ENCODE measurements at regions not wholly inside any gene's neighbourhood (a gene's known extent, or its start where the extent isn't known, plus 50 kb on each side); places are given as distances from the start of the nearest gene placed in this dataset.

GRCh38 chr18:39380866-39381265 lies 1815.3 kb upstream of the CELF4 start:
- 79 to 81% methylated on average over 9 of the region's 9 CpGs for WGBS, 2 donors
- intact Hi-C loops (cut with DNase I) = no loop called here
- H3K9me3 ChIP-seq = no peaks in the 10 kb centered on the region
- no peak overlapping the region for H3K4me3 ChIP-seq
- TF ChIP-seq POLR2AphosphoS5 (IDR thresholded peaks at IDR 0.05) (no peak), EP300 (IDR thresholded peaks at IDR 0.05) (no peak), CTCF (IDR thresholded peaks at IDR 0.05) (no peak), POLR2A (IDR thresholded peaks at IDR 0.05) (no peak)
- no peak for DNase-seq
- H3K36me3 ChIP-seq = no peaks in the 10 kb centered on the region
- H3K27me3 ChIP-seq = no peaks in the 10 kb centered on the region
- no peaks in the 10 kb centered on the region for H3K4me1 ChIP-seq
- H3K27ac ChIP-seq = no peak overlapping the region

GRCh38 chr18:39380186-39380725 lies 1814.7 kb upstream of the CELF4 start:
- 84 to 87% methylated on average over 3 of the region's 3 CpGs for WGBS, 2 donors
- H3K4me3 ChIP-seq = no peak overlapping the region
- no peak for TF ChIP-seq POLR2A (IDR thresholded peaks at IDR 0.05)
- no peak for TF ChIP-seq POLR2AphosphoS5 (IDR thresholded peaks at IDR 0.05)
- no peak for TF ChIP-seq EP300 (IDR thresholded peaks at IDR 0.05)
- TF ChIP-seq CTCF (IDR thresholded peaks at IDR 0.05) = no peak
- H3K27ac ChIP-seq = no peak overlapping the region
- H3K36me3 ChIP-seq = no peaks in the 10 kb centered on the region
- no peaks in the 10 kb centered on the region for H3K27me3 ChIP-seq
- H3K4me1 ChIP-seq = no peaks in the 10 kb centered on the region
- H3K9me3 ChIP-seq = no peaks in the 10 kb centered on the region
- intact Hi-C loops (cut with DNase I) = no loop called here
- no peak for DNase-seq

GRCh38 chr18:39375066-39375465 lies 1809.5 kb upstream of the CELF4 start:
- WGBS, 2 donors = 68 to 69% methylated on average over 2 of the region's 2 CpGs
- Histone ChIP-seq H3K4me3 (no peak overlapping the region), H3K36me3 (no peaks in the 10 kb centered on the region), H3K27me3 (no peaks in the 10 kb centered on the region), H3K4me1 (no peaks in the 10 kb centered on the region), H3K9me3 (peaks cover 0 to 6% (median 0%) of the 10 kb centered on the region in 4 donors), H3K27ac (no peak overlapping the region)
- intact Hi-C loops (cut with DNase I) = no loop called here
- TF ChIP-seq CTCF (IDR thresholded peaks at IDR 0.05) (no peak), POLR2AphosphoS5 (IDR thresholded peaks at IDR 0.05) (no peak), EP300 (IDR thresholded peaks at IDR 0.05) (no peak), POLR2A (IDR thresholded peaks at IDR 0.05) (no peak)
- no peak for DNase-seq

- Histone ChIP-seq H3K4me3 (no peak overlapping the region), H3K27ac (no peak overlapping the region), H3K36me3 (no peaks in the 10 kb centered on the region), H3K27me3 (no peaks in the 10 kb centered on the region), H3K9me3 (peaks cover 0 to 6% (median 0%) of the 10 kb centered on the region in 4 donors), H3K4me1 (no peaks in the 10 kb centered on the region)
- WGBS, 2 donors = 66 to 82% methylated on average over 1 of the region's 1 CpG
- intact Hi-C loops (cut with DNase I) = no loop called here
- no peak for DNase-seq
- TF ChIP-seq CTCF (IDR thresholded peaks at IDR 0.05) = no peak
- no peak for TF ChIP-seq POLR2AphosphoS5 (IDR thresholded peaks at IDR 0.05)
These were observed 1806.4 kb upstream of the CELF4 start for GRCh38 chr18:39371996-39372395.

GRCh38 chr18:39366656-39367055 lies 1801.1 kb upstream of the CELF4 start:
- no peak overlapping the region for H3K4me3 ChIP-seq
- no peak for DNase-seq
- TF ChIP-seq EP300 (IDR thresholded peaks at IDR 0.05) (no peak), POLR2AphosphoS5 (IDR thresholded peaks at IDR 0.05) (no peak), CTCF (IDR thresholded peaks at IDR 0.05) (no peak)
- H3K27me3 ChIP-seq = no peaks in the 10 kb centered on the region
- no peaks in the 10 kb centered on the region for H3K4me1 ChIP-seq
- no peak overlapping the region for H3K27ac ChIP-seq
- H3K36me3 ChIP-seq = no peaks in the 10 kb centered on the region
- 54 to 84% methylated on average over 1 of the region's 1 CpG for WGBS, 2 donors
- no peaks in the 10 kb centered on the region for H3K9me3 ChIP-seq
- intact Hi-C loops (cut with DNase I) = no loop called here

Data from sigmoid colon (tissue), 6 donors.